Activated CD8-positive, alpha-beta memory T cell treated with anti-CD3 and anti-CD28 coated beads for 36 hours (primary cell): ENCODE measurements at regions not wholly inside any gene's neighbourhood (a gene's known extent, or its start where the extent isn't known, plus 50 kb on each side); places are given as distances from the start of the nearest gene placed in this dataset.
"Not testable (repeated sequence)": the region's sequence is repeated elsewhere in the genome, so short reads cannot be mapped to it uniquely, and the experiment has no call there.

Experiments used
- CTCF ChIA-PET: fragments of 350-600 bp; sonication (Branson Sonifier 250); formaldehyde crosslinking; loops from one replicate; lab custom pipeline; 2021; ENCODE audit warnings: antibody characterized with exemption; lab: Charles Lee
- POLR2A ChIA-PET: fragments of 350-600 bp; sonication (Branson Sonifier 250); formaldehyde crosslinking; loops from one replicate; lab custom pipeline; 2021; ENCODE audit warnings: antibody characterized with exemption; lab: Charles Lee

- ChIA-PET POLR2A (no interaction called here), CTCF (no interaction called here)
Measured at GRCh38 chr5:158609333-158610050, 490.2 kb downstream of the EBF1 start.

GRCh38 chr5:158607088-158607487, 492.6 kb downstream of the EBF1 start:
- POLR2A ChIA-PET: no interaction called here
- CTCF ChIA-PET: no interaction called here

- ChIA-PET CTCF (no interaction called here), POLR2A (no interaction called here)
Measured at GRCh38 chr5:158606233-158606632, 493.5 kb downstream of the EBF1 start.

- ChIA-PET POLR2A (no interaction called here), CTCF (interaction anchor here (0.6 kb wide), 1 partner anchor 64 kb away, joined by 3 read pairs; no protein-coding TSS in a partner anchor)
Measured at GRCh38 chr5:158602981-158603380, 496.7 kb downstream of the EBF1 start.

- POLR2A ChIA-PET: no interaction called here
- CTCF ChIA-PET: no interaction called here
Measured at GRCh38 chr5:158601118-158601517, 498.6 kb downstream of the EBF1 start.

- POLR2A ChIA-PET: no interaction called here
Measured at GRCh38 chr5:158600679-158601078, 499.0 kb downstream of the EBF1 start.

GRCh38 chr5:158599157-158599556, 500.6 kb downstream of the EBF1 start:
- CTCF ChIA-PET: no interaction called here

More at GRCh38 chr5:158600679-158601078, 499.0 kb downstream of the EBF1 start:
- CTCF ChIA-PET: no interaction called here

GRCh38 chr5:158594595-158595242, 505.0 kb downstream of the EBF1 start:
- POLR2A ChIA-PET: no interaction called here
- CTCF ChIA-PET: no interaction called here

More at GRCh38 chr5:158599157-158599556, 500.6 kb downstream of the EBF1 start:
- POLR2A ChIA-PET: no interaction called here

- CTCF ChIA-PET: no interaction called here
- POLR2A ChIA-PET: no interaction called here
Measured at GRCh38 chr5:158593925-158594324, 505.8 kb downstream of the EBF1 start.

GRCh38 chr5:158591301-158591863, 508.3 kb downstream of the EBF1 start:
- ChIA-PET CTCF (no interaction called here), POLR2A (no interaction called here)

- POLR2A ChIA-PET: no interaction called here
- CTCF ChIA-PET: no interaction called here
Measured at GRCh38 chr5:158590746-158591300, 508.9 kb downstream of the EBF1 start.

- POLR2A ChIA-PET: no interaction called here
Measured at GRCh38 chr5:158589939-158590338, 509.8 kb downstream of the EBF1 start.

GRCh38 chr5:158588617-158589016, 511.1 kb downstream of the EBF1 start:
- ChIA-PET CTCF (no interaction called here), POLR2A (no interaction called here)

More at GRCh38 chr5:158589939-158590338, 509.8 kb downstream of the EBF1 start:
- CTCF ChIA-PET: no interaction called here

GRCh38 chr5:158586054-158586453, 513.7 kb downstream of the EBF1 start:
- ChIA-PET CTCF (no interaction called here), POLR2A (no interaction called here)

- CTCF ChIA-PET, POLR2A ChIA-PET: not testable (repeated sequence)
Measured at GRCh38 chr5:158582669-158583068, 517.0 kb downstream of the EBF1 start.

GRCh38 chr5:158573829-158574228, 525.9 kb downstream of the EBF1 start:
- CTCF ChIA-PET: no interaction called here

GRCh38 chr5:158570502-158570901, 529.2 kb downstream of the EBF1 start:
- POLR2A ChIA-PET: no interaction called here
- CTCF ChIA-PET: interaction anchor here (0.7 kb wide), 2 partner anchors 389 to 474 kb away, joined by 3 to 5 read pairs; no protein-coding TSS in a partner anchor

More at GRCh38 chr5:158573829-158574228, 525.9 kb downstream of the EBF1 start:
- POLR2A ChIA-PET: no interaction called here

GRCh38 chr5:158569534-158569933, 530.2 kb downstream of the EBF1 start:
- CTCF ChIA-PET: no interaction called here

GRCh38 chr5:158565017-158565789, 534.5 kb downstream of the EBF1 start:
- ChIA-PET CTCF (no interaction called here), POLR2A (no interaction called here)

More at GRCh38 chr5:158569534-158569933, 530.2 kb downstream of the EBF1 start:
- POLR2A ChIA-PET: interaction anchor here (1.0 kb wide), 1 partner anchor 18 kb away, joined by 3 read pairs; no protein-coding TSS in a partner anchor
